HPDE6-E6E7 (cell line): ENCODE measurements at regions not wholly inside any gene's neighbourhood (a gene's known extent, or its start where the extent isn't known, plus 50 kb on each side); places are given as distances from the start of the nearest gene placed in this dataset.
"Not testable (repeated sequence)": the region's sequence is repeated elsewhere in the genome, so short reads cannot be mapped to it uniquely, and the experiment has no call there.

ENCODE experiments used
- DNase-seq: peaks from one replicate; pipeline ENCODE4 v3.0.0; 2011; ENCODE audit warnings: missing footprints; ENCODE audit errors: extremely low spot score

DNA sequence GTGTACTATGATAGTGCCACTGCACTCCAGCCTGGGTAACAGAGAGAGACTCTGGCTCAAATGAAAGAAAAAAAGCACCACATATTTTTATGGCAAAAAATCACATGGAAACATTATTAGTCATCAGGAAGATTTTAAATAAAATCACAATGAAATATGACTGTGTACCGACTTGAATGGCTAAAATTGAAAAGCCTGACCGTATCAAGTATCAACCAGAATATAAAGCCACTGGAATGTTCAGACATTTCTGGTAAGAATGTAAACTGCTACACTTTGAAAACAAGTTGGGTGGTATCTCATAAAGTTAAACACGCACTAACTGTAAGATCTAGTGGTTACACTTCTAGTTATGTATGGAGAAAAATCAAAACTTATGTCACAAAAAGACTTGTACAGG, 306.7 kb upstream of the MBL2 start:
- DNase-seq: no peak

DNA sequence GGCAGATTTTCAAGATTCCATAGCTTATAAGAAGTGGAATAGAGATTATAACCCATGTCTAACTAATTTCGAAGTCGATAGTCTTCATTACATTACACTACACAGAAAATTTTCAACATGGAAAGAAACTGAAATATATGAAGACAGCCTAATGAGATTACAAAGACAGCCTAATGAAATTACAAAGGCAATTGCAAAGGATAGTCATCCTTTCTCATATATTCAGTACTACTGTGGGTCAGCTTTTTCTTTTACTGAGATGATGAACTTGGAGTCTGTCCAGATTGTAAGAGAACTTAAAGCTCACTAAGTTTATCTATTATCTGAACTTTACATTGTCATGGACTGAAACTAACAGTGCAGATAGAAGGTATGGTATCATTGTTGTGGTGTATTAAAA, 304.4 kb upstream of the MBL2 start:
- no peak for DNase-seq

DNA sequence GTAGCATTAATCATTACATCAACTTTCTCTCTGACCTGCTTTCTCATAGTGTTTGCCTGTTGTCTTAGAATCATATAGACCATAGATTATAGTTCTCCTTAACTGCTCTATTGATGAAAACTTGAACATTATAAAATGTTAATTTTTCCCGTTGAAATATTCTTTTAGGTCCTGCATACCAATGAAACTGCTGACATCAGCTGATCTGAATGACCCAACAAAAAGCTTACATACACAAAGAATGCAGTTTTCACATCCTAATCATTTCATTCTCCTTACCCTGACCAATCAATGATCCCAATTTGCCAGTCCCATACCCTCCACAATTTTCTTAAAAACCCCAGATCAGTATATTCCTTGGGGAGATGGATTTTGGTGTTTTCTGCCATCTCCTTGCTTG, 302.9 kb upstream of the MBL2 start:
- no peak for DNase-seq

DNA sequence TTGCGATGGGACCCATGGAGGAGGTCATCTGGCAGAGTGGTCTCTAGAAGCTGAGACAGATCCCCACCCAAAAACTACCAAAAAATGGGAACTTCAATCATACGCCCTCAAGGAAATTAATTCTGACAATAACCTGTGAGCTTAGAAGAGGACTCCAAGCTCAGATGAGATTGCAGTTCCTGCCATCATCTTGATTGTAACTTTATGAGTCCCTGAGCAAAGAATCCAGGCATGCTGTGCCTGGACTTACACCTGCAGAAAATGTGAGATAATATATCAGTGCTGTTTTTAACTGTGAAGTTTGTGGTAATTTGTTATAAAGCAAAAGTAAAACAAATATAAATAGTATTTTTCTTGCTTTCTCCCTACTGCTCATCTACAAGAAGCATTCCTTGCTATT, 299.6 kb upstream of the MBL2 start:
- DNase-seq: no peak

DNA sequence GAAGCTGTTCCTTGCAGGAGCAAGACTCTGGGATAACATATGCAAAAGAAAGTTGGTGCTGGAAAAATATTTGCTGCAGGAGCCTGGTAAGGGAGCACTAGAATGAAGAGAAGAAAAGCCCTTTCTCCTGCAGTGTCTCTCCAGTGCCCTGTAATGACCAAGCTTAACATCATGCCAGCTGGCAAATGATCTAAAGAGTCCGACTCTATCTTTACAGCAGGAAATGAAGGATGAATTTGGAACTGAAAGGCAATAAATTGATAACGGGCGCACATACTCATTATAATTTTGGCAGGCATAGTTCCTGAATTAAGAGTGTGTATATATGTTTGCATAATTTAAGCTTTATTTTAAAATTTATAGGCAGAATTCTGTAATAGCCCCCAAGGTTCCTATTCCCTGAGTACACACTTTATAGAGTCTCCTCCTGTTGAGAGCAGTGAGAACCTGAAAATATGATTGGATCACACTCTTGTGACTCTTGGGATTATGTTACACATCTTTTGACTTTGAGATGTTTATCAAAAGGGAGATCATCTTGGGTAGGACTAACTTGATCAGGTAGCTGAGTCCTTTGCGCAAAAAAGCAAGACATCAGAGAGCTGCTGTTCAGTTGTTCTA, 299.0 kb upstream of the MBL2 start:
- DNase-seq: no peak

DNA sequence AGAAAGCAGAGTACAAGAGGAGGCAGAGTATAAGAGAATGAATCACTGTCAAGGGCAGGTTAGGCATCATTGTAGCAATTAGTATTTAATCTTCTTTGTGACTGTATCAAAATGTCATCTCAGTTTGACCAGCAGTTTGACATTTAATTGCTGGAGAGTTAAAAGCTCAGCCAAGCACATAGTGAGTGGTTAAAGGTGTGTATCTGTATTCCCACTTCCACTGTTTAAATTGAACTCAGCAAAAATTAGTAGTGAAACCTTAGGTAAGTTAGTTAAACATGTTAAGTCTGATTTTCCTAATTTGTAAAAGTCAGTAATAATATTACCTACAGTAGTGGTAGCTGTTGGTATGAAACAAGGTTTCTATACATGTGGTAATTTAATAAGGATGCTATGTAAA, 296.4 kb upstream of the MBL2 start:
- DNase-seq: no peak

DNA sequence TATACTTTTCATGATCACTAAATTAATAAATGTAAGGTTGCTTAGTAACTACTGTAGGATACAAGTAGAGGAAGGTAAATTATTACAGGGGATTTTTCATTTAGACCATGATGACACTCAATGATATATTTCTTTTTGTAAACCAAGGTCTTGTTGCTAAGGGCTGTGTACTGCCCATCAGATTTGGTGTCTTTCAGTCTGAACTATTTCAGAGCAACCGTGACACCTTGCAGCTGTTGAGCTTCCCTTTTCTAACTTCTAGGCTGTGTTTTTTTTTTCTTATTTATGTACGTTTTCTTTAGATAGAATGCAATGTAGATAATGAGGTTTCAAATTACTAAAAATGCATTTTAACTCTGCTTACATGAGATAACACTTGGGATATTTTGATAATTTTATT, 292.0 kb upstream of the MBL2 start:
- DNase-seq: no peak

DNA sequence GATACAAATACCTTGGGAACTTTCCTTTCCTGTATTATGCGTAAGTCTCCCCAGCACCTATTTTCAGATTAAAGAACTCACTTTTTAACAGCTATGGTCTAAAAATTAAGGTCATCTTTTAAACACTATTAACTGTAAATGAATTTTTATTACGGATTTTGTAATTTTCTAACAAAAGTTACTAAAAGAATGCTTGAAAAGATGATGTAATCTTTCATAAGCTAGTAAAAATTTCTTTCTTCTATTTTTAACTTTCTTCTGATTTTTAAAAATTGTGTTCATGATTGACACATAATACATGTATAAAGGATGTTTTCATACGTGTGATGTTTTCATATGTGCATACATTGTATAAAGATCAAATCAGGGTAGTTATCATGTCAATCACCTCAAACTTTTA, 291.2 kb upstream of the MBL2 start:
- no peak for DNase-seq

DNA sequence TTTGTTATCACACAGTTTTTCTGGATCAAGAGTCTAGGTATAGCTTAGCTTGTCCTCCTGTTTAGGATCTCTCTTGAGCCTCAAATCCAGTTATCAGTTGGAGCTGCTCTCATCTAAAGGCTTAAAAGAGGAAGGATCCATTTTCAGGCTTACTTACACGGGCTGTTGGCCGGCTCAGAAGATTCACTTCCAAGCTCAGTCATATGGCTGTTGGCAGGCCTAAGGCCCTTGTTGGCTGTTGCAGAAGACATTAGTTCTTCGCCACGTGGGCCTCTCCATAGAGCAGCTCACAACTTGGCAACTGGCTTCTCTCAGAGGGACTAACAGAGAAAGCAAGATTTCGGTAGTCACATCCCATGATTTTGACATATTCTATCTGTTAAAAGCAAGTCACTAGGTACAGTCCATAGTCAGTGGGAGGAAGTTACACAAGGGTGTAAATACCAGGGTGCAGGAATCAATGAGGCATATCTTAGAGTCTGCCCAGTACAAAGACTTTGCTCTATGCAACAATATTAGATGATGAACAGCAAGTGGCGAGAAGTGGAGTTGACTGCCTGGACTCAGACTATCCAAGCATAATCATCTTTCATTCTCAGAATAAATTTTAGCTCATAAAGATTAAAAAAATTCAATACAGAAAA, 280.1 kb upstream of the MBL2 start:
- DNase-seq: no peak

DNA sequence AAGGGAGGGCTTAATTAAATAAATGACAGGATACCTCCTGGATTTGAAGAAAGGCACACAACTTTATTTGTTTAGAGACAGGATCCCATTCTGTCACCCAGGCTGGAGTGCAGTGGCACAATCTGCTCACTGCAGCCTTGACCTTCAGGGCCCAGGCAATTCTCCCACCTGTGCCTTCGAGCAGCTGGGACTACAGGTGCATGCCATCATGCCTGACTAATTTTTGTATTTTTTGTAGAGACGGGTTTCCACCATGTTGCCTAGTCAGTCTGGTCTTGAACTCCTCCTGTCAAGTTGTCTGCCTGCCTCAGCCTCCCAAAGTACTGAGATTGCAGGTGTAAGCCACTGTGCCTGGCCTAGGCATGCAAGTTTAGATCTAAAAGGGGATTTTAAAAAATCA, 272.7 kb upstream of the MBL2 start:
- no peak for DNase-seq

DNA sequence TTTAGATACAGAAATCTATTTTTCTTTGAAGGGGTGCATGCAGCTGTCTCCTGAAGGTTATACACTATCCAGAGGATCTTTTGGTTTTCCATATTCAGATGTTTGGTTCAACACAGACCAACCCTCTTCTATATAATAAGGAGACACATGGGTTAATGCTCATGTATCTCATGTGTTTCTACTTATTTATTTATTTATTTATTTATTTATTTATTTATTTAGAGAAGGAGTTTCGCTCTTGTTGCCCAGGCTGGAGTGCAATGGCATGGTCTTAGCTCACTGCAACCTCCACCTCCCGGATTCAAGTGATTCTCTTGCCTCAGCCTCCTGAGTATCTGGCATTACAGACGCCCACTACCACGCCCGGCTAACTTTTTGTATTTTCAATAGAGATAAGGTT, 263.2 kb upstream of the MBL2 start:
- not testable (repeated sequence) for DNase-seq

DNA sequence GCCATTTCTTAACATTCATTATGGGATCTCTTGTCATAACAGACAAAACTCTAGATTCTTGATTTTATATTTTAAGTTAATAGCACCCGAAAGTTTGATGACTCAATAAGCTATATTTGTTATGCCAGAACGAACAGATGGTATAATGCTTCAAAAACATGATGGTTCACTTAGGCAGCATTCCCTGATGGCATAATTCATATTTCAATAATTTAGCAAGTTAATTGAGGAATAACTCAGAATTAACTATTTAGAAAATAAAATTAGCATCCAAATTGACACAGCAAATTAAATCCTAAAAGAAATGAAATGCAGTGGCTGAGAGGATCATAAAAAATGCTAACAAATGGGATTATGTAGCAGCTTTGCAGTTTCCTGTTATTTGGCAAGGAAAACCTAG, 260.8 kb upstream of the MBL2 start:
- DNase-seq: no peak

DNA sequence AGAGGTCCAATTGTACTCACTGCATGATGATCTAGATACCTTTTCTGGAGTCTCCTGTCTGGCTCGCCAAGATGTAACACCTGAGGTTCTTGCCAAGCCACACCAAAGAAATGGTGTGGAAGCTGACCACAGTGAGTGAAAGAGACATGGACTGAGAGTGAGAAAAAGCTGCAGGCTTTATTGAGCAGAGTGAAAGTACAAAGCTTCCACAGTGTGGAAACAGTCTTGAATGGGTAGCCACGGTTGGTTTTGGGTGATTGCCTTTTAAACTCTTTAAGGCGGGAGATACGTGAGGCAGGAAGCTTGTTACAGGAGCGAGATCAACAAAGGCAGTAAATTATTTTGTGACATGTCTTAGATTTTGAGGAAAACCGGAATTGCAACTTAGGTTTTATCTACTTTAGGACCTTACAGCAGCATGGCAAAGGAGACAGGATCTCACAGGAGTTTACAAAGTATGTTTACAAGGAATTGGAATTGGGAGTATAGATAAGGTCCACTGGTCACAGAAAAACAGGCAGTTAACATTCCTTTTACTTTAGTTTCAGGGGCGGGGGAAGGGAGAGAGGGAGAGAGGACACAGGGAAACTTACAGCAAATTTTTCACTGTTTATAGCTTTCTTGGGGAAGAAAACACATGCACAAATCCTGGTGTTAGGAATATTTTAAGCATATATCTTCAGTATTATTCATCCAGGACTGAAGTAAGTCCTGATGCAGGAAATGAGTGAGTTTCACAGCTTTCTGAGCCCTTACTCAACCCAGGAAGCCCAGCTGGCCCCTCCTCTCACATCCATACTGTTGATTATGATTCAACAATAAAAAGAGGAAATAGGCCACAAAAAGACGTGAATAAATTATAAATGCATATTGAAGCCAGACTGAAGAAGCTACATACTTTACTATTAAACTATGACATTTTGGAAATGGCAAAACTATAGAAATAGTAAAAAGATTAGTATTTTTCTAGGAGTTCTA, 257.6 kb upstream of the MBL2 start:
- DNase-seq: not testable (repeated sequence)

DNA sequence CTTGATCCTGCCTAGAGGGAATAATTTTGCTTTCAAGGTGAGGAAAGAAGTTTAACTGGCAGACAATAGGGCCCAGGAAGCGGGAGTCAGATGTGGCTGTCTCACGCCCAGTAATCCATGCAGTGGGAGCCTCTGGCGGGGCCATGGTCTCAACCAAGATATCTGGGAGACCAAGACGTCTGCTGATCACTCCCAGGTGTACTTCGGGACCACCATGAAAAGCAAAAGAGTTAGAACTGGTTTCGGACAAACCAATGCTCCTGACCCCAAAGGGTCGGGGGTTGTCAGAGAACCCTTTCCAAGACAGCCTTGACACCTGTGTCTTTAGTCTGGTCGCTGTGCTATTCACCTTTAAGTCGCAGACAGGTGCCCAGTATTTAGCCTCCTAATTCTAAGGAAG, 256.9 kb upstream of the MBL2 start:
- DNase-seq: no peak

DNA sequence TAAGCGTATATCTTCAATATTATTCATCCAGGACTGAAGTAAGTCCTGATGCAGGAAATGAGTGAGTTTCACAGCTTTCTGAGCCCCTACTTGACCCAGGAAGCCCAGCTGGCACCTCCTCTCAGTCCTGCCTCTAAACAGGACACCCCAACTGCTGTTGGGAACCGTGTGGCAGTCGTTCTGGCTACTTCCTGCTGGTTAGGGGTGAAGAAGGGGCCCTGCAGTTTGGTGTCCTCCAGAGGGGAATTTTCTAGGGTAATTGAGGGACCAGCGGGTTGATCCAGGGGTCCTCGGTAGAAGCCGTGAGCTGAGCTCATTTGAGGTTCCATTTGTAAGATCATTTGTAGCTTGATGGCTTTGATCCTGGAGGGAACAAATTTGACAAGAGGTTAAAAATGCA, 253.2 kb upstream of the MBL2 start:
- not testable (repeated sequence) for DNase-seq

DNA sequence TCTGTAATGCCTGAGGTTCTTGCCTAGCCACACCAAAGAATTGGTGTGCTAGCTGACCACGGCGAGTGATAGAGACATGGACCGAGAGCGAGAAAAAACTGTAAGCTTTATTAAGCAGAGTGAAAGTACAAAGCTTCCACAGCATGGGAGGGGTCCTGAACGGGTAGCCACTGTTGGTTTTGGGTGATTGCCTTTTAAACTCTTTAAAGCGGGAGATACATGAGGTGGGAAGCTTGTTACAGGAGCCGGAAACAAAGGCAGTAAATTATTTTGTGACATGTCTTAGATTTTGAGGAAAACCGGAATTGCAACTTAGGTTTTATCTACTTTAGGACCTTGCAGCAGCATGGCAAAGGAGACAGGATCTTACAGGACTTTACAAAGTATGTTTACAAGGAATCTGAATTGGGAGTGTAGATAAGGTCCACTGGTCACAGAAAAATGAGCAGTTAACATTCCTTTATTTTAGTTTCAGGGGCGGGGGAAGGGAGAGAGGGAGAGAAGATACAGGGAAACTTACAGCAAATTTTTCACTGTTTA, 252.7 kb upstream of the MBL2 start:
- DNase-seq: no peak

DNA sequence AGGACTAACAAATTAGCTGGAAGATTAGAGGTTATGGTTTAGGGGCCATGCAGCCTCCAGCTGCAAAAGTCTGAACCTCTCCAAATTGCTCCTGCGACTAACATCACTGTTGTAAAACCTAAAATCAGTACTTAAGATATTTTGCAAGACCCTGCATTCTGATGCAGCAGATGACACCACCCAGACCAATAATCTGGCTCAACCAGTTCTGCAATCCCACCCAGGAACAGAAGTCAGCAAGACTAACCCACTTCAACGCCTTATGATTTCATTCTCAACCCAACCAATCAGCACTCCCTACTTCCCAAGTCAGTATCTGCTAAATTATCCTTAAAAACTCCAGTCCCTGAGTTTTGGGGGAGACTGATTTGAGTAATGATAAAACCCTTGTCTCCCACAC, 250.8 kb upstream of the MBL2 start:
- DNase-seq: no peak

DNA sequence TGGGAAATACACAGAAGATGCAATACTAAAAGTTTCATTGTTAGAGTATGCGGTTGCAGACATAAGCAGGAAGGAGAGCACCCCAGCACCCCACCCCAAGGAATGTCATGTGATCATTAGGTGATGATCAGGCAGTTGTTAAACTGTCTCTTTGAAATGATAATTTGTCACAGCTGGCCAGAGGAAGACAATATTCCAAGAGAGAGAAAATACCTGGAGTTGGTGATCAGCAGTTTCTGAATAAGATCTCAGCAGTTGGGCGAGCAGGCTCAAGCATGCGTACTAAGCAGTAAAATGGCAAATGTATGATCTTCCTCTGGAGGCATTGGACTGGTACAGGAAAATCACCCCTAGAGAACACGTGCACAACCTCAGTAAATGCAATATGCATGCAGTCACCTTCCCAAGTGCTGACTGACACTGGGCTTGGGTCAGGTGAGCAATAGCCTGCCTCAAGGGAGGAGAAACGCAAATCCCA, 250.1 kb upstream of the MBL2 start:
- DNase-seq: no peak

DNA sequence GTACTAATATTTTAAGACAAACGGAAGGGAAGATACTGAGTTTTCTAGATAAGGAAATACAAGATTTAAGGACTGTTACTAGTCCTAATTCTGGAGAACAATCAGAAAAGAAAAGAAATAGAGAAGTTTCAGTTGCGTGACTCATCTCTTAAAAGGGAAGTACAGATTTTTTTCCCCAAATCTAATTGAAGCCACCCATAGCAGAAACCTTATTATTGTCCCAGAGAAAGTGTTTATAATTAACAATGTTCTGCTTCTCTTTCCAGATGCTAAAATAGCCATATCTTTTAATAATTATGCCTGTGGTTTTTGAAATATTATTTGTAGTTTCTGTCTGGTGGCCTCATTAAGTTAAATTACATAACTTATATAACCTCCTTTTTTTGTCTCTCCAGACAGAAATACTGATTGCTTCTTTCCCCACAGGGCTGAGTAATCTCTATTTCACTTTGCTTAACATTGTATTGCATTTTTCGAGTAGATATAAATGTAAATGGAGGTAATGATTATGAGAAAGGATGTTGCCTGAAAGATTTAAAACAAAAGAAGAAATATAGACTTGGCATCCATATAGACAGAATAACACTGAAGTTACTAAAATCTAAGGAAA, 240.7 kb upstream of the MBL2 start:
- no peak for DNase-seq

DNA sequence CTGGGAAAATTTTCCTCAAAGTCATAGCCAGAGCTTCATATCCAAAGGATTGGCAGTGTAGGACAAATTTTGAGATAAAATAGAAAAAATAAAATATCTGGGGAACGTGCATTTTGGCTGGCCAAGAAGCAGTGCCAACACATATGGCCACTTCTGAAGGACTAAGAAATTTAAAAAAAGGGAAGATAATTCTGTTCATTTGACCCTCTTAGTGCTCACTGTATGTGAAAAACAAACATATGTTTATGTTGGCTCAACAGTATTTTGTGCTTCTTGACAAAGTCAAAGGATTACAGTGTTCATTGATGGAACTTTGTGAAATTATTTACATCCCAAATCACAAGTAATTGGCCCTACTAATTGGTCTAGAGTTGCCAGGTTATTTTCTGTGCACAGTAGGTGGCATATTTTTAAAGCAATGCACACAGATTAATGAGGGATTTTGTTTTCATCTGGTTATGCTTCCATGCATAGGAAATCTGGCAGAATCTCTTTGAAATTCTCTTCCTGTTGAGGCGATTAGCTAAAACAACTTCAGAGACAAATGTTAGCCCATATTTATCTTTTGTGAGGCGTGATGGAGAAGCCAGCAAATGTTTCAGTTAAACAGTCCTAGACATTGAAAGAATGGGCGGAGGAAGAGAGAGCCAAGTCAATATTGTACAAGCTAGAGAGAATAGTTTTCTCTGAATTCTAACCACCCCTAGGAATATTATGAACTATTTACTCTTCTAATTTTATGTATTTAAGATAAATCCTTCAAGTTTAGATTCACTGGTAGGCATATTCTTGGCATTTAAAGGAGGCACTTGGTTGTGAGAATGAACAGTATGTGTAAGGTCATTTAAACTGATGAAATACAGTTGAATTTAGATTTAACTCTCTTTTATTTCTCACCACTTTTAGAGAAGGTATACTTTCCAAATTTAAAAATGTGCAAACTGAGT, 237.7 kb upstream of the MBL2 start:
- DNase-seq: no peak

DNA sequence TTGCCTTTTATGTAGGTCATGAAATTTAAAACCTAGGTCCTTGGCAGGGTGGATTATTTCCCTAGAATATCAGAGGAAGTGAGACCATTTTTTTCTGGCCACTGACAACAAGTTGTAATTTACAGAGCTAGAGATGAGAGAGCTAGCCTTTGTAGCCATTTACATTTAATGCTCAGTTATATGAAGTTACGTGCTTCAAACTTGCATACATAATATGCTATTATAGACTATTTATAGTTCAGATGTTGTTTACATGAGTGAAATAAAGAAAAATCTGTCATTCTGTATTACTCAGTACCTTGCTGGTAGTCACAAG, 234.9 kb upstream of the MBL2 start:
- DNase-seq: no peak
